MM.1S (cell line): ENCODE measurements at regions not wholly inside any gene's neighbourhood (a gene's known extent, or its start where the extent isn't known, plus 50 kb on each side); places are given as distances from the start of the nearest gene placed in this dataset.

Experiments
- DNase-seq: peaks from one replicate; pipeline ENCODE4 v3.0.0-alpha.2; 2015
- H2AFZ ChIP-seq: fragments of 300-600 bp; sonication (generic); 2 replicates; pipeline ENCODE4 v1.6.0; 2016; ENCODE audit warnings: antibody characterized with exemption, low read length
- H3F3A ChIP-seq: fragments of 300-600 bp; sonication (generic); 2 replicates; pipeline ENCODE4 v1.6.1; 2016; ENCODE audit warnings: mild to moderate bottlenecking, antibody characterized with exemption, low read length, moderate library complexity, mixed read lengths; ENCODE audit not compliant: insufficient read depth
- H3K27ac ChIP-seq: fragments of 300-600 bp; sonication (generic); 2 replicates; pipeline ENCODE4 v1.5.1; 2016; ENCODE audit warnings: mild to moderate bottlenecking, low read length
- H3K27me3 ChIP-seq: fragments of 300-600 bp; sonication (generic); replicated peaks from 2 replicates; pipeline ENCODE4 v1.6.0; 2016; ENCODE audit warnings: low read length; ENCODE audit not compliant: insufficient read depth
- H3K36me3 ChIP-seq: fragments of 300-600 bp; sonication (generic); replicated peaks from 2 replicates; pipeline ENCODE4 v1.6.1; 2016; ENCODE audit warnings: mild to moderate bottlenecking, low read length, mixed read lengths; ENCODE audit not compliant: insufficient read depth
- H3K4me1 ChIP-seq: fragments of 300-600 bp; sonication (generic); 2 replicates; pipeline ENCODE4 v1.6.1; 2016; ENCODE audit warnings: low read length, mixed read lengths
- H3K4me2 ChIP-seq: fragments of 300-600 bp; sonication (generic); 2 replicates; pipeline ENCODE4 v1.6.0; 2016; ENCODE audit warnings: low read depth, low read length
- H3K4me3 ChIP-seq: fragments of 300-600 bp; sonication (generic); 2 replicates; pipeline ENCODE4 v1.5.1; 2016; ENCODE audit warnings: low read length, mixed read lengths
- H3K79me2 ChIP-seq: fragments of 300-600 bp; sonication (generic); 2 replicates; pipeline ENCODE4 v1.6.1; 2016; ENCODE audit warnings: mixed run types, low read length, mixed read lengths
- H3K9ac ChIP-seq: fragments of 300-600 bp; sonication (generic); 2 replicates; pipeline ENCODE4 v1.6.1; 2016; ENCODE audit warnings: low read length, mixed read lengths
- H3K9me2 ChIP-seq: fragments of 300-600 bp; sonication (generic); replicated peaks from 2 replicates; pipeline ENCODE4 v1.6.1; 2016; ENCODE audit warnings: mild to moderate bottlenecking, low read length, mixed read lengths; ENCODE audit not compliant: insufficient read depth
- H3K9me3 ChIP-seq: fragments of 300-600 bp; sonication (generic); replicated peaks from 2 replicates; pipeline ENCODE4 v1.6.1; 2016; ENCODE audit warnings: mild to moderate bottlenecking, low read length, mixed read lengths; ENCODE audit not compliant: insufficient read depth
- H4K20me1 ChIP-seq: fragments of 300-600 bp; sonication (generic); 2 replicates; pipeline ENCODE4 v1.6.1; 2016; ENCODE audit warnings: mild to moderate bottlenecking, low read length, moderate library complexity, mixed read lengths; ENCODE audit not compliant: insufficient read depth
- EZH2 ChIP-seq: fragments of 300-600 bp; sonication (generic); optimal IDR thresholded peaks from 2 replicates; pipeline ENCODE3; 2017; ENCODE audit warnings: low read depth, mild to moderate bottlenecking, antibody characterized with exemption, low read length, mixed read lengths
- EZH2phosphoT487 ChIP-seq: fragments of 300-600 bp; sonication (generic); IDR thresholded peaks from 2 replicates; pipeline ENCODE4 v1.6.1; 2018; ENCODE audit warnings: antibody characterized with exemption, low read length
- TF ChIP-seq, protein P1 (sequence below): fragments of 300-600 bp; sonication (generic); IDR thresholded peaks from 2 replicates; pipeline ENCODE4 v1.5.1; 2016; ENCODE audit warnings: antibody characterized with exemption, low read length, mixed read lengths

DNA sequence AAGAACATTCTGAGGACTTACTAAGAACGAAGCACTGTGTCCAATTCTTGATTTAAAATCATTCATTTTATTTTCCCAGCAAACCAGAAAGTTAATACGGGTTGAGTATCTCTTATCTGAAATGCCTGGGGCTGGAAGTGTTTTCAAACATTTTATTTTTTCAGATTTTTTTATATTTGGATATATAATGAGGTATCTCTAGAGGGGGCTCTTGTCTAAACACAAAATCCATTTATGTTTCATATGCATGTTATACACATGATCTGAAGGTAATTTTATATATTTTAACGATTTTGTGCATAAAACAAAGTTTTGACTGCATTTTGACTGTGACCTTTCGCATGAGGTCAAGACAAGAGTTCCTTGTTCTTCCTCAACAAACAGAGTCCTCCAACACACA lies 320.9 kb downstream of the ASMT start:
- H3F3A ChIP-seq = no peaks in the 10 kb centered on the region
- no peak overlapping the region for H3K9ac ChIP-seq
- no peaks in the 10 kb centered on the region for H4K20me1 ChIP-seq
- no peak for DNase-seq
- no peak for TF ChIP-seq EZH2
- TF ChIP-seq, protein P1, sequence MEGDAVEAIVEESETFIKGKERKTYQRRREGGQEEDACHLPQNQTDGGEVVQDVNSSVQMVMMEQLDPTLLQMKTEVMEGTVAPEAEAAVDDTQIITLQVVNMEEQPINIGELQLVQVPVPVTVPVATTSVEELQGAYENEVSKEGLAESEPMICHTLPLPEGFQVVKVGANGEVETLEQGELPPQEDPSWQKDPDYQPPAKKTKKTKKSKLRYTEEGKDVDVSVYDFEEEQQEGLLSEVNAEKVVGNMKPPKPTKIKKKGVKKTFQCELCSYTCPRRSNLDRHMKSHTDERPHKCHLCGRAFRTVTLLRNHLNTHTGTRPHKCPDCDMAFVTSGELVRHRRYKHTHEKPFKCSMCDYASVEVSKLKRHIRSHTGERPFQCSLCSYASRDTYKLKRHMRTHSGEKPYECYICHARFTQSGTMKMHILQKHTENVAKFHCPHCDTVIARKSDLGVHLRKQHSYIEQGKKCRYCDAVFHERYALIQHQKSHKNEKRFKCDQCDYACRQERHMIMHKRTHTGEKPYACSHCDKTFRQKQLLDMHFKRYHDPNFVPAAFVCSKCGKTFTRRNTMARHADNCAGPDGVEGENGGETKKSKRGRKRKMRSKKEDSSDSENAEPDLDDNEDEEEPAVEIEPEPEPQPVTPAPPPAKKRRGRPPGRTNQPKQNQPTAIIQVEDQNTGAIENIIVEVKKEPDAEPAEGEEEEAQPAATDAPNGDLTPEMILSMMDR = no peak
- no peak for TF ChIP-seq EZH2phosphoT487
- H3K9me3 ChIP-seq = no peaks in the 10 kb centered on the region
- H3K4me1 ChIP-seq = no peaks in the 10 kb centered on the region
- H3K27me3 ChIP-seq = no peaks in the 10 kb centered on the region
- H3K4me3 ChIP-seq = no peak overlapping the region
- H2AFZ ChIP-seq = no peak overlapping the region
- H3K36me3 ChIP-seq = no peaks in the 10 kb centered on the region
- no peak overlapping the region for H3K4me2 ChIP-seq
- H3K9me2 ChIP-seq = no peaks in the 10 kb centered on the region
- H3K27ac ChIP-seq = no peak overlapping the region
- no peaks in the 10 kb centered on the region for H3K79me2 ChIP-seq

DNA sequence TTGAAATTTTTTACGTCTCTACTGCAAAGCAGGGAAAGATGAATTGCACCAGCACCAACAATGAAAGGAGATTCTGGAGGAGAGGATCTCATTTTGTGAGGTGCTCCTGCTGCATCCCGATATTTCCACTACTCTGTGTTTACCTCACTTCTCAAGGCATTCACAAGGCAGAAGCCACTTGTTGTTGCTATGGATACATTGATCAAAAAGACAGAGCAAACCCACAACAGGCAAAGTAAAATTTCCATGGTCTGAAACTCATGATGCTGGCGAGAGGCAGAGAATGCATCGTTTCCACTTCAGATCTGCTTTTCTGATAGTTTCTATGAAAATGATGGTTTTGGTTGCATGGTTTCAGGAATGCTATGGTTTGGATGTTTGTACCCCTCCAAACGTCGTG lies 323.3 kb downstream of the ASMT start:
- Histone ChIP-seq H3K4me2 (no peak overlapping the region), H2AFZ (no peak overlapping the region), H3K4me3 (no peak overlapping the region), H3K27me3 (no peaks in the 10 kb centered on the region), H3K27ac (no peak overlapping the region), H4K20me1 (no peaks in the 10 kb centered on the region), H3K9ac (no peak overlapping the region), H3F3A (no peaks in the 10 kb centered on the region), H3K9me2 (no peaks in the 10 kb centered on the region), H3K36me3 (no peaks in the 10 kb centered on the region), H3K79me2 (no peaks in the 10 kb centered on the region), H3K9me3 (no peaks in the 10 kb centered on the region), H3K4me1 (no peaks in the 10 kb centered on the region)
- TF ChIP-seq EZH2 = no peak
- TF ChIP-seq, protein P1 = no peak
- no peak for TF ChIP-seq EZH2phosphoT487
- DNase-seq = no peak

DNA sequence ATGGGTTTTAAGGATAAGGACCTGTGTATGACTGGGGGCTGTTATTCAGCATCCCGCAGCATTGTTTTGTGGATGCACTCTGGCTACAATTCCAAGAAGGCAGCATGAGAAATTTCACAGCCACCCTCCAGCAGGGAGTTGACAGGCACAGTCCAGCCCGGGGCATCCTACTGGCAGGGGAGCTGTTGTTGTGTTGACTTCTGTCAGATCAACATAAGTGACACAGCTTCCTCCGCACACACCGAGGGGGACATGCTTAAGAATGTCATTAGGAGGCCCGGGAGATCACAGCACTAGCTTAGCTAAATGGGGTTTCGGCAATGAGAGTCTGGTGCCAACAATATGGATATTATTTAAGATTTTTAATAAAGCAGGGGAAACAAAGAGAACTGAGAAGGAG lies 326.5 kb downstream of the ASMT start:
- TF ChIP-seq EZH2 (no peak), EZH2phosphoT487 (no peak)
- no peak overlapping the region for H2AFZ ChIP-seq
- H3K36me3 ChIP-seq = no peaks in the 10 kb centered on the region
- no peaks in the 10 kb centered on the region for H3K4me1 ChIP-seq
- no peaks in the 10 kb centered on the region for H4K20me1 ChIP-seq
- H3K27me3 ChIP-seq = no peaks in the 10 kb centered on the region
- no peaks in the 10 kb centered on the region for H3K79me2 ChIP-seq
- H3K9me3 ChIP-seq = no peaks in the 10 kb centered on the region
- no peak overlapping the region for H3K4me2 ChIP-seq
- H3K9ac ChIP-seq = no peak overlapping the region
- H3K4me3 ChIP-seq = no peak overlapping the region
- no peak for DNase-seq
- no peak overlapping the region for H3K27ac ChIP-seq
- no peaks in the 10 kb centered on the region for H3F3A ChIP-seq
- H3K9me2 ChIP-seq = no peaks in the 10 kb centered on the region

DNA sequence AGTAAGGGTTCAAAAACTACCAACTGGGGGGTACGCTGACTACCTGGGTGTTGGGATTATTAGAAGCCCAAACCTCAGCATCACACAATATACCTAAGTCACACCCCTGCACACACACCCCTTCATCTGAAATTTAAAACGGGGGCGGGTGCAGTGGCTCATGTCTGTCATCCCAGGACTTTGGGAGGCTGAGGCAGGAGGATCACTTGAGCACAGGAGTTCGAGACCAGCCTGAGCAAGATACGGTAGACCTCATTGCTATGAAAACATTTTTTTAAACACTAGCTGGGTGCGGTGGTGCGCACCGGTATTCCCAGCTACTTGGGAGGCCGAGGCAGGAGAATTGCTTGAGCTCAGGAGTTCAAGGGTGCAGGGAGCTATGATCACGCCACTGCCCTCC lies 331.0 kb downstream of the ASMT start:
- Histone ChIP-seq H3K9ac (no peak overlapping the region), H3K36me3 (no peaks in the 10 kb centered on the region), H3K9me2 (no peaks in the 10 kb centered on the region), H3K4me3 (no peak overlapping the region), H3K9me3 (no peaks in the 10 kb centered on the region), H3K27me3 (no peaks in the 10 kb centered on the region), H2AFZ (no peak overlapping the region), H3K4me2 (no peak overlapping the region), H4K20me1 (no peaks in the 10 kb centered on the region), H3K4me1 (no peaks in the 10 kb centered on the region), H3K27ac (no peak overlapping the region), H3F3A (no peaks in the 10 kb centered on the region), H3K79me2 (no peaks in the 10 kb centered on the region)
- TF ChIP-seq, protein P1 = no peak
- no peak for TF ChIP-seq EZH2
- no peak for TF ChIP-seq EZH2phosphoT487
- no peak for DNase-seq
